Islet of Langerhans (tissue), 1 donor: ENCODE measurements at regions not wholly inside any gene's neighbourhood (a gene's known extent, or its start where the extent isn't known, plus 50 kb on each side); places are given as distances from the start of the nearest gene placed in this dataset.
"Not testable (repeated sequence)": the region's sequence is repeated elsewhere in the genome, so short reads cannot be mapped to it uniquely, and the experiment has no call there.

Experiments used
- FAIRE-seq: peaks from one replicate; lab custom pipeline; 2011; peaks lifted over from hg19 to GRCh38; lab: Jason Lieb, UNC

DNA sequence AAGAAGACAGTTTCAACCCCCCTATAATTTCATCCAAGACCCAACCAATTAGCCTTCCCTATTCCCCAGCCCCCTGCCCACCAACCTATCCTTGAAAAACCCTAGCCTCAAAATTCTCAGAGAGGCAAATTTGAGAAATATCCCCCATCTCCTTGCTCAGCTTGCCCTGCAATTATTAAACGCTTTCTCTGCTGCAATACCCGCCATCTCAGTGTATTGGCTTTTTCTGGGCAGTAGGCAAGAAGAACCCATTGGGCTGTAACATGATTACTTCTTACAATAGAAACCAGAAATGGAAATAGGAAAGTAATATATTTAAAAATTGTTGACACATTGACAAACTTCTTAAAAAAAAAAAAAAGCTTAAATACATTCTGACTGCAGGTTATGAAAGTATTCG, 140.6 kb upstream of the CCDC150 start:
- FAIRE-seq: no peak

DNA sequence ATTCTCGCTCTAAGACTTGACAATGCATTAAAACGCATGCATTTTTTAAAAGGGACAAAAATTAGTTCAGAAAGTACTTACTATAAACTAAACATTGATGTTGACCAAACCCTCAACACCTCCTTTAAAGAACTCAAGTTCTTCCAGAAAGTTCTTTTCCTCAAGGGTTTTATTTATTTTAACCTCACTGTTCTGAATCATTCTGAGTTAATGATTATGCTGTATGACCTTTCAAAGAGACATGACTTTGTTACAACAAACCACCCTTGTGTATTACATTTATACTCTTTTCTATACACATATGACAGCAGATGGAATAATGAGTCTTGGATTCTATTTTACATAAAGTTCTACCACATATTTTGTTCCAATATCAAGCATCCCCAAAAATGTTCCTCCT, 139.8 kb upstream of the CCDC150 start:
- no peak for FAIRE-seq

DNA sequence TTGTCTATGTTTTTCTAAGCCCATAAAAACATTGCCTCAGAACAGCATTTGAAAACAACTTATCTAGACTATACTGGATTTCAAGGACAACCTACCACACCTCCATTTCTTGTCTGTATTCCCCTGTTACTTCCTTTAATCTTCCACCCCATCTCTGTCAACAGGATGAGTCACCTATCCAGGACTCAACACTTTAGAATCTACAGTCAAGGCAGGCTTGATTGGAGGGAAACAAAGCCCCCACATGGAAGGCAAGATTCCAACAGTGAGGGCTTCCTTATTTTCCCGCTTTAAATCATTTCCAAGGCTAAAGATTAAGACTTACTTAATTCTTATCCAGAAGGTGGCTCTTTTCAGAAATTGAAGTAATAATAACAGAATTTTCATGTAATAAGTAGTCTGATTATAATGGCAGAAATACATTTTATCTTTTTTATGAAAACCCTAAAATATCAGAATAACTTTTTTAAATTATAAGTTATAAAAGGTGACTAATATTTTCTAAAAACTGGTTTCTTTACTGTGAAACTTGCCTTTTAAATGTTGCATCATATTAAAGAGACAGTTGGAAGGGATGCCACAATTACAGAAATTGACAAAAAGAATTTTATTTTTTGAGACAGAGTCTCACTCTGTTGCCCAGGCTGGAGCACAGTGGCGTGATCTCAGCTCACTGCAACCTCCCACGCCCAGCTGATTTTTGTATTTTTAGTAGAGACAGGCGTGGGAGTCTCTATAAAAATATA, 138.7 kb upstream of the CCDC150 start:
- FAIRE-seq: no peak

DNA sequence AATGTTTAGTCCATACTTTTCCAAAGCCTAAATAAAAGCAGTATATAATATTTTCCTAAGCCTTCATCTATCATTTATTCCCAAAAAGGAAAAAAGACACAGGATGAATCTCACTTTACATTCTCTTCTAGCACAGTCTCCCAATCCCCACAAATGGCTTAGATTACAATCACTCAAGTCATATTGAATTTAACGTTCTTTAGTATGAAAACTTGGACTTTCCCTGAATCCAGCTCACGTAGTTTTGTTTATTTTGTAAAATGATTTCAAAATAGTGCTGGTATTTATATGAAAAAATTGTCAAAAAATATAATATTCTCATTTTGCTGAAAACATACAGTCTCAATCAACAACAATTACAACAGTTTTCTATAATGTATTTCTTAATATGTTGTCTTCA, 137.7 kb upstream of the CCDC150 start:
- no peak for FAIRE-seq

DNA sequence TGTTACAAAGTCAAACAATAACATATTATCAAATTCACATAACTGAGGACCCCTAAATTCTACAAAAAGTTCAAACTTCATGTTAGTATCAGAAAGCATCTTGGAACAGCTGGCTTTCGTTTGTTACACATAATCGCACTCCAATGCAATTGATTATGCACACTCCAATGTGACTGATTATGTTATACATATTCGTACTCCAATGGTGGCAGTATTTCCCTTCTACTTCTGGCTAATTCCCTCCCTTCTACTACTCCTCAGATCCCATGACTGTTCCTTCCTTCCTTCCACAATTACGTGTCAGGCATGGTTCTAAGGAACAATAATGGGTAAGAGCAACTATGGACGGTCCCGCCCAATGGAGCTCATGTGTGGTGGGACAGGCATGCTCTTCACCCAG, 137.1 kb upstream of the CCDC150 start:
- FAIRE-seq: no peak

DNA sequence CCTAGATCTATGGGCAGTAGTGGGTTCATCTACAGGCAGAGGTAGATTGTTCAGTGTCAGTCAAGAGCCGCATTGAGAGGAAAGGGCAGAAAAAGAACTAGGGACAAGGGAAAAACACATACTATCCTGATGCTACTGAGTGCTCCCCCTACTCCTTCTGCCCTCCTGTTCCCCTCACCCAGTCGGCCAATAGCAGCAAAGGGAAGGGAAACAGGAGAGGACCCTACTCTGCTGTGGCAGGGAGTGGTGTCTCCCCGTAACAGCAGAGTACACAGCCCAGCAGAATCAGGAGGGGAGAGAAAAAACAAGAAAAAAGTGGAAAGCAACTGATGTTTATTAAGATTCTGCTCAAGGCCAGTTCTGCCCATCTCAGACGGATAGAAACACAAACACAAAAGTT, 136.1 kb upstream of the CCDC150 start:
- no peak for FAIRE-seq

DNA sequence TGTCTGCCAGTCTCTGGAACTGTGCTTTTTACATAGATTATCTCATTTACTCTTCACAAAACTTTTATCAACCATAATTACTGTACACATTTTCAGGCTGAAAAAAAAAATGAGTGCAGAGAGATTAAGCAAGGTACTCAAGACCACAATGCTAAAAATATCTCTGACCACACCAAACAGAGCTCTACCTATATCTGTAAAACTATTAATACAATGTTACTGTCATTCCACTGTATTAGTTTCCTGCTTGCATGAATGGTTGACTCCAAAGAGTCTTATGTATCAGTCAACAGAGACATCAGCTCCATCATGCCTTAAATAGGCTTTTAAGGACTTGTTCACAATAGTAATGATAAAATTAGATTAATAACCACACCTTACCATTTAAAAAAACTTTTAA, 134.7 kb upstream of the CCDC150 start:
- FAIRE-seq: no peak

DNA sequence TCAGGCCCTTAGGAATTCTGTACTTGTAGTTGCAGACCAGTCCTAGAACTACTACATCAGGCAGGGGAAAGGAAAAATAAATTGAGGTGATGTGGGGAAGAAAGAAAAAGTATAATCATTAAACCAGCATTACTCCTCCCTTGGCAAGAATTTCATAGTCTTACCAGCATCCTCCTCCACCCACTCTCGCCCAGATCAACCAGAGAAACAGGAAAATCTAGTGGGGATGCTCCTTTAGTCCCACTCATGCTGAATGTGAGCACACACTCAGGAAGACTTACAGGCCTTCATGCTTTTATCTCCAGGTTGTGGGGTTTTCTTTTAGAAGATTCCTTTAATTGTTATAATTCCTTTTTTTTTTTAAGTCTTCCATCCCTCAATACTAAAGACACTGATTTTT, 129.3 kb upstream of the CCDC150 start:
- no peak for FAIRE-seq

DNA sequence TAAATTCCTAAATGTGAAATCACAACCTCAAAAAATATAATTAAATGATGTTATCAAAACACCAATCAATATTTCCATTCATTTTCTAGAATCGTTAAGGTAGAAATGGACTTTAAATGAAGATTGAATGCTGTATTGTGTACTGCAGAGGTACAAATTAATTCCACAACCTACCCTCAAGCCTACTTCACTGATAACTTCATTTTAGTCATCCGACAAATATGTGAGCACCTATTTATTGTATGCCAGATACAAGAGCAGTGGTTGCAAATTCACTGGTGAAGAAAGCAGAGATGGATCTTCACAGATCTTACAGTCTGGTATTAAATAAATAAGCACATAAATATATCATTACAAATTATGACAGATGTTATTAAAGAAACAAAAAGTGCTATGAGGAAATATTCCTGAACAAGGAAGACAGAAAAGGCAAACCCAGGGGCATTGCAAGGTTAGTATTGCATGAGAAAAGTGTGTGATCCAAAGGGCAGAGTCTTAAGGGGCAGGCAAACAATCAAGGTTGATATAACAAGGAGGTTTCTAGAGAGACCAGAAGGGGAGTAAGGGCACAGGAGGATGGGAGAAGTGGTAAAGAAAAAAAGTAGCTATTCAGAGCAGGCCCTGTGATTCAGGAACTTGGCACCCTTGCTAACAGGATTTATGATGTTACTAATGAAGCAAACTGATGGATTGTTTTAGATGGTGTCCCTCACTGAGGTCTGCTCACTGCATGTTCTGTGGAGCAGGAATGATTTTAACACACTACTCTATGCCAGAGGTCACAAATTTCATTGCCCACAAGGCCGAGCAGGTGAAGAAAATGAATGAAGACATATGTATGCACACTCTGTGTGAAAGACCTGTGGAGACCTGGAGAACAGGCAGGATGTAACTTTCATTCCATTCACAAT, 128.0 kb upstream of the CCDC150 start:
- FAIRE-seq: no peak

DNA sequence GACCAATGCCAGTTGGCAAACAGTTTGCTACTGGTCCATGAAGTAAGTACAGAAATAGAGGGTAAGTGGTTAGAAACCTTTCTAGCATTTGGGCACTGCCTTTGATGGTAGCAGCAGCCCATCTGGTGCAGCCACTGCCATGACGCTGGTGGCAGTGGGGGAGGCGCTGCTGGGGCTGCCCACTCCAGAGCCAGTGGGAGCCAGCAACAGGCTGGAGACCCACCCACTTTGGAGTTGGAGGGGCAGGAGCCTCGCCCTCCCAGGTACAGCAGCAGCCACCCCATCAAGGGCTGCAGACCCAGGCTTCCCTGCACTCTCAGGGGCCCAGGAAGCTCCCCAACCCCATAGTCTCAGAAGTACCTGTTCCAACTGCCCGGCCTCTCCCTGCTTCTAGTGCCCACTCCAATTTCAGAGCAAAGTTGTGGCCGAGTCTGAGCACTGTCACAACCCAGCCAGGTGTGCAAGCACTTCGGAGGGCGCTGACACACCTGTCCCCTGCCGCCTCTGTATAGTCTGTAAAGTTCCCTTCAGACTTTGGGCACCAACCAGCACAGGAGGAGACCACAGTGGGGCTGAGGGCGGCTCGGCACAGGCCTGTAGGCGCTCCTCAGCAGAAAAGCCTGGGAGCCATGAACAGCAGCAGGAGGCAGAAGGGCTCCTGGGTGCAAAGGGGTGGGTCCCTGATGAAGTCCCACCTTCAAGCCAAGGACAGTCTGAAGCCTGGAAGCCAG, 125.6 kb upstream of the CCDC150 start:
- no peak for FAIRE-seq

DNA sequence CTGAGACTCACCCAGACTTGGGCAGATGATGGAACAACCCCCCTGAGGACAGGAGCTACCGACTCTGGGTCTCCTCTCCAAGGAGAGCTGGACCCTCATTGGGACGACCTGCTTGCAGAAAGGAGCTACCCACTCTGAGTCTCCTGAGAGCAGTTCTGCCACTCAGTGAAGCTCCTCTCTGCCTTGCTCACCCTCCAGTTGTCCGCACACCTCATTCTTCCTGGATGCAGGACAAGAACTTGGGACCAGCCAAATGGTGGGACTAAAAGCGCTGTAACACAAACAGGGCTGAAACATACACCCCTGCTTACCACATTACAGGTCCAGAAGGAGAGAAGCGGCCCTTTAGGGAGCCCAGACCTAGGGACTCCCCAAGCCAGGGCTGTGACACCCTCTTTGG, 124.9 kb upstream of the CCDC150 start:
- no peak for FAIRE-seq

DNA sequence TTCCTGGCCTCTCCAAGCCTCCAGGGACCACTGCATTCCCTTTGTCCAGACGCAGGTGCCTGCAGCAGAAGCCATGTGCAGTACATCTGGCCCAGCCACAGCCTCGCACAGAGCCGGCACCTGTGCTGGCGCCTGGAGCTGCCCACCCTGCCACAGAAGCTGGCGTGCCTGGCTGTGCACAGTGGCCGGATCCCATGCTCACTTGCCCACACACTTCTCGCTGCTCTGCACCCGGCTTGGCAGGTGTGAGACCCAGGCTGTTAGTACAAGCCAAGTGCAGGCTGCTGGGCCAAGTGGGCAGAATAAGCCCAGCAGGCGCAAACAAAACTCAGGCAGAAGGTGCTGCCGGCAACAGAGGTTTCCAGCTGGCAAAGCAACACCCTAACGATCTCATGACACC, 124.5 kb upstream of the CCDC150 start:
- no peak for FAIRE-seq

DNA sequence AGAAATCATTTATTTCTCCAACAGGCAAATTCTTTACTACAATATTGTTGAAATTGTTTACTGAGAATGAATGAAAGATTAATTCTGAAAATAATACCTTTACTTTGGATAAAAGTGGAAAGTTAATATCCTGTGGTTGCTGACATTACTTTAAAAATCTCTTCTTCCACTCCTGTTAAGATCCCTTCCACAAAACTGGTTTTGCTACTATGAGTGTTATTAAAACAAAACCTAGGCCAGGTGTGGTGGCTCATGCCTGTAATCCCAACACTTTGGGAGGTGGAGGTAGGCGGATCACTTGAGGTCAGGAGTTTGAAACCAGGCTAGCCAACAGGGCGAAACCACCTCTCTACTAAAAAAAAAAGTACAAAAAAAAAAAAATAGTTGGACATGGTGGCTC, 123.9 kb upstream of the CCDC150 start:
- no peak for FAIRE-seq

DNA sequence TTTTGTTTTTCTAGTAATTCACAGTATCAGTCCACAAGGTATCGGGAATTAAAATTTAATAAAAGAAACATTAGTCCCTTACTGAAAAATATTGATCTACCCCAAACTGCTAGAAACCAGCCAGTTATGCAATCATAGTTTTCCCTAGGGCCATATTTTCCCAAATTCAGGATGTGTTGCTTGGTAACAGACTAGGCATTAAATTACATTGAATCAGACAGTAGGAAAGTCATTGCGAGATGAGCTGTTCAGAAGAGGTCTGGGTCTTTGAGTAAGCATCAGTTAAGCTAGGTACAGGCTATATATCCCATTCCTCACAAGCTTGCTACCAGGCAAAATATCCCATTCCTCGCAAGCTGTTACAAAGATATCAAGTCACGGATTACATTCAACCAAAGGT, 123.0 kb upstream of the CCDC150 start:
- FAIRE-seq: no peak

DNA sequence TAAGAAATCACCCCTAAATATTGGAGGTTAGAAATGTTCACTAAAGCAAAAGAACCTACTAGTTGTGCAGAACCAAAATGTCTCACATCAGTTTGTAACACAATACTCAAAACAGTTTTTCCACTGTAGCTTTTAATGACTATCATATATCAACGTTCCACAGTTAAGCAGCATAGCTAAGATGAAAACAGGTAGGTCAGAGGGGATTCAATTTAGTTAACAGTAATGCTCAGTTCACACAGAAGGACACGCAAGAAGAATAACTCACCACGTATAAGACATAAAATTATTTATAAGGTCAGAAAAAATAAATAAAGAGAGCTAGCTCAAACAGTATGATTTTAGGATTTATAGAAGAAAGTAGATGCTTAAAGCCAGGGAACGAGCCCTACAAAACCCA, 118.9 kb upstream of the CCDC150 start:
- no peak for FAIRE-seq

DNA sequence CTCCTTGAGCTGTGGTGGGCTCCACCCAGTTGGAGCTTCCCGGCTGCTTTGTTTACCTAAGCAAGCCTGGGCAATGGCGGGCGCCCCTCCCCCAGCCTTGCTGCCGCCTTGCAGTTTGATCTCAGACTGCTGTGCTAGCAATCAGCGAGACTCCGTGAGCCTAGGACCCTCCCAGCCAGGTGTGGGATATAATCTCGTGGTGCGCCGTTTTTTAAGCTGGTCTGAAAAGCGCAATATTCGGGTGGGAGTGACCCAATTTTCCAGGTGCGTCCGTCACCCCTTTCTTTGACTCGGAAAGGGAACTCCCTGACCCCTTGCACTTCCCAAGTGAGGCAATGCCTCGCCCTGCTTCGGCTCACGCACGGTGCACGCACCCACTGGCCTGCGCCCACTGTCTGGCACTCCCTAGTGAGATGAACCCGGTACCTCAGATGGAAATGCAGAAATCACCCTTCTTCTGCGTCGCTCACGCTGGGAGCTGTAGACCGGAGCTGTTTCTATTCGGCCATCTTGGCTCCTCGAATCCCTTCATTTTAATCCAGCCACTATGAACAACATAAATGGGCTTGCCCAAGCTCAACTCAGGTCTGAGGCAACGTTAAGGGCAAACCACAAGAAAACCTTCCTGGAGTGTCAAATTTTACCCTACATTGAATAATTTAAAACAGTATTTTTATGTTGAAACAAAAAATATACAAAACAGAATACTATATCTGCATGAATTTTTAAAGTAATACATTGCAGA, 112.4 kb upstream of the CCDC150 start:
- not testable (repeated sequence) for FAIRE-seq

DNA sequence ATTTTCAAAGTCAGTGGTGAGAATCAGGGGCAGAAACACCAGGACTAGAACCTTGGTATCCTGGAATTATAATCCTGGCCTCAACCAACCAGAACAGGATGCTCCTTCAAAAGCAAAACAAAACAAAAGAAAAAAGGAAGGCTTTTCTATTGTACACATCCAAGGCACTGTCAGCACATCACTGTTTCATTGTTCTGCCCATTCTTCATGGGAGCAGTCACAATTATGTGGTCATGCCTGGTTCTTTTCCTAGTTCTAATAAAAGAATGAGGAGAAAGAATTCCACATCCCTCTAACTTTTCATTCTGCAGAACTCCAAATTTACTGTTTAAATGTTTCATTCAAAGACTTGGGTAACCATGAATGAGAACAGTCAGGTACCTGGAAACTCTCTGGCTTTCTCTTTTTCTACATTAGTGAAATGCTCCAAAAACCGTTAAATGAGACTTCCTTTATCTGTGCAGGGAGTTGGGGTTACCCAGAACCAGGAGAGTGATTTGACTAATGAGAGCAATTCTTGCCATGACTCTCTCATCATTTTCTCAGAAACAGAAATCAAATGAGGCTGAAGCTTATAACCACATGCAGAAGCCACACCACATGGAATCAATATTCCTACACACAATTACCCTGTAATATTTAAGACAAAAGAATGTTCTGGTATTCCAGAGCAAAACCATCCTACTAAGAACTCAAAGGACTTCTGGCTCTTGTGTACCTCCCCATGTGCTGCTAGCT, 110.9 kb upstream of the CCDC150 start:
- no peak for FAIRE-seq

DNA sequence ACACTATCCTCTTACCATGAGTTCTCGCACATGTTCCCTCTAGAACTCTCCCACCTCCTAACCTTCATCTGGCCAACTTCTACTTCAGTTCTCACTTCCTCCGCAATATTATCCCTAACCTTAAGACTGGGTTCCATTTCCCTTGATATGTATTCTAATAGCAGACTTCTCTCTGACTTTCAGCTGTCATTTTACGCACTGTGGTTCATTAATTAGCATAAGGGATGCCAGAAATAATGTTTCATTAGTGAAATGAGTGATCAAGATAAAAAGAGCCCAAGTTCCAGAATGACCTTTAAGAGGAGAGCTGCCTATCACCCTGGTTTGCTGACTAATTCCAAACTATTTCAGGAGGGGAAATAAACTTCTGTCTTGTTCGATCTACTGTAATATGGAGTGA, 108.6 kb upstream of the CCDC150 start:
- no peak for FAIRE-seq

DNA sequence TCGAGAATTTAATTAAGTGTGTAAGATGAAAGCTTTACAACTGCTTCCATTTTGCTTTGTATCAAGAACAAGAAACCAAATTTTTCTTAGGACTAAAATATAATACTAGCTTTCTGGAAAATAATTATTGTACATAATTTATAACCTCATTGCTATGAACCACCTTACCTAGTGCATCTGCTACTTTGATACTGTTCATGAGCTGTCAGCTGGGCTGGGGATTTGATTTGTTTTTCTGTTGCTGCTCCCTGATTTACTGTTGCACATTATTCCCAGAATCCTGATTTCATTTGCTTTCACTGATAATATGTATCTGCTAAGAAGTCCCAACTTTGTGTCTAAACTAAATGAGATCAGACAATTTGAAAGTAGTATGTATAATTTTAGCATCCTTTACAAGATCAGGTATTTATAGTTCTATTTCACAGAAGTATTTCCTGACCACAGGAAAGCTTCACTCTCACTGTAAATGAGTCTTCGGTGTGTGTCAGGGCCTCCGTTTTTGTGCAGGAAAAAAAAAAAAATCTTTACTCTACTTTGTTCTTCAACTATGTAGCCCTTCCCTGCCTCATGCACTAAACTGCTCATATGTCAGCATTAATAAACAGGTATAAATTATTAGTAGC, 105.6 kb upstream of the CCDC150 start:
- FAIRE-seq: no peak

DNA sequence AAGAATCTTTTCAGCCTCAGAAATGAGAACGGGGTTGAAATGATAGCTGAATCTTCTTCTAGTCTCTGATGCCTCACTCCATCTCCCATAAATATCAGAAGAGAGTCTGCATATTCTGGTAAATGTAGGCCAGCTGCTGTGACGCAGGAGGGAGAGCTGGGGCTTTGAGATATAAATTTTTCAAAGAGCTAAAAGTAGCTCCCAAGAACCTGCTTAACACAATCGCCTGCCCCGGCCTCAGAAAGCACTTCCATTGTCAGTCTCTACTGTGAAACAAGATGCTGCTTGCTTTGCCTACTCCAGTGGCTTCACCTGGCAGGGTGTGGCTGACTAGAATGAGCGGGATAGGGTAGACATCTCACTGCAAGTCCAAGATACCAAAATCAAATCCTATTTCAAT, 105.0 kb upstream of the CCDC150 start:
- FAIRE-seq: no peak

DNA sequence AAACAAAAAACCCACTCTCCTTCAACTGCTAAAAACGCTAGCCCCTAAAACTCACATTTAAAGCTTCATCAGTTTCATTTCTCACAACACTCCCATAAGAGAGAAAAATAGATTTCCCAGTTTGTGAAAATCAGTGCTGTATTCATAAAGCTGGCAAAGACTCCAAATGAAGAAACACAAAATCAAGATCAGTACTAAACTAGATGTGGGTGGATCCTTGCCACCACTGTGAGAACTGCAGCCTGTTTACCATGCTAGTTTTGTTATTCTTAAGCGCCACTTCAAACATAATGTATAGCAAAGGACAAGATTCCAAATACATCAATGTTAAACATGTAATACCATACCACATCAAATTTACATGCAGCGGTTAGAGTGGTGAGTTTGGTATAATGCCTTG, 104.5 kb upstream of the CCDC150 start:
- FAIRE-seq: no peak
